ENCODE measurements at regions not wholly inside any gene's neighbourhood (a gene's known extent, or its start where the extent isn't known, plus 50 kb on each side); places are given as distances from the start of the nearest gene placed in this dataset.

GRCh38 chr7:18420748-18421147 is 74.8 kb upstream of the HDAC9 start:
- no peak for DNase-seq

DNA sequence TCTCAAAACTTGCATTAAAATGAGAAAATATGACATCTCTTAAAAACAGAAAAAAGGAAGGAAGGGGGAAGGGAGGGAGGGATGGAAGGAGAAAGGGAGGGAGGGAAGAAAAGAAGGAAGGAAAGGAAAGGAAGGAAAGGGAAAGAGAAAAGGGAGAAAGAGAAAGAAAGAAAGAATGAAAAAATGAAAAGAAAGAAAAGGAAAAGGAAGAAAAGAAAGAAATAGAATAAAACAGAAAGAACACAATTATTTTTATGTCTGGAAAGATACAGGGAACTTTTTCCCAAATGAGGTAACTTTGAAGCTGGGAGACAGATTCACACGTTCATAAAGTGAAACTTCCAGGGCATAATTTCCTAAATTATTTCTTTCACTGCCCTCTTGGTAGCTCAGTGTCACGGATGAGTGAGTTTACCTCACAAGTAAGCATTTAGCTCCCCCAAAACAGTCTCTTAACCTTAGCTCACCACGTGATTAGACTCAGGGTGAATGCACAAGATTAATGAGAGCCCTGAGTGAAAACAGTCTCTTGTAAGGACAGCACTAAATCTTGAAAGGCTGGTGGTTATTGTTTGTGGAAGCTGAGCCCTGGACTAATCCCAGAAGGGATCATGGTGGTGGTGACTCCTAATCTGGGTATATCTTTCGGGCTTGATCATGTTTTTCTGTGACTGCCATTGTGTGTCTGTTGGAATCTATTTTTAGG is 74.1 kb upstream of the HDAC9 start:
- no peak for DNase-seq

DNA sequence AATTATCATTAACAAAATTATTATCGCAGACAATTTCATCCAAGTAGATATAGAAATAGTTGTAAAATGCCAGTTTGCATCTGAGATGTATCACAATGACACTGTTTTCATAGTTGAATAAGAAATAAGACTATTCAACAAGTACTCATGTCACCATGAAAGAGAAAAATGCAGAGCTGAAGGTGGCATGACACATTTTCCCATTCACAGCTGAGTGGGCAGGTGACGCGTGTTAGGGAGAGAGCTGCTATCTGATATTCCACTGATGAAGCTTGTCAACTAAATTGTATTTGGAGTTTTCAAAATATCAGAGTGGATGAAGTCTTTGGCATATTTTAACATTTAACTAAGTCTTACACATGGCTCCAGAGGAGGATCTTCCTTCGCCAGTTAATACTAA is 70.3 kb upstream of the HDAC9 start:
- no peak for DNase-seq

DNA sequence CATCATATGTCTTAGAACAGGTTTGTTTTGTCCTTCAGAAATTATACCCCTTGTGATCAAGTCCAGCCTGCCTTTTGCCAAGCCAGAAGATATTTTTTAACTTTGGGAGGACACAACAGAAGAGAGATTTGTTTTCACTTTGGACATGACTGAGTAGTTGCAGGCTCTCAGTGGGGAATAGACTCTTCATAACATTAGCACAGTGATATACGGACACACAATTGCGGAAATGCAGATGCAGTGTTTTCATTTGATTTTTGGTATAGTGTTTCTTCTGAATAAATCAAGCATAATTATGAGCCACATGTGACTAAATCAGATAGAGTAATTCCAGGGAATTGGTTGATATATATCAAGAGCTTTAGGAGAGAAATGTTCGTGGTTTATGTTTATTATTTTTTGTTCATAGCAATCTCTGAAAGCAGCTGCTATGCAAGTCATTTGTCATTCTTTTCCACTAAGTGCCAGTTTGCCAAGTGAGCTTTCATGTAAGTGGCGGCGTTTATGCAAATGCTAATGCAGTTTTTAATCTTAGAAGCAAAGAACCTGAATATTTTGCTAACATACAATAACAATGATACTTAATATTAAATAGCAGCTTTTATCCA is 69.6 kb upstream of the HDAC9 start:
- DNase-seq, result no peak

DNA sequence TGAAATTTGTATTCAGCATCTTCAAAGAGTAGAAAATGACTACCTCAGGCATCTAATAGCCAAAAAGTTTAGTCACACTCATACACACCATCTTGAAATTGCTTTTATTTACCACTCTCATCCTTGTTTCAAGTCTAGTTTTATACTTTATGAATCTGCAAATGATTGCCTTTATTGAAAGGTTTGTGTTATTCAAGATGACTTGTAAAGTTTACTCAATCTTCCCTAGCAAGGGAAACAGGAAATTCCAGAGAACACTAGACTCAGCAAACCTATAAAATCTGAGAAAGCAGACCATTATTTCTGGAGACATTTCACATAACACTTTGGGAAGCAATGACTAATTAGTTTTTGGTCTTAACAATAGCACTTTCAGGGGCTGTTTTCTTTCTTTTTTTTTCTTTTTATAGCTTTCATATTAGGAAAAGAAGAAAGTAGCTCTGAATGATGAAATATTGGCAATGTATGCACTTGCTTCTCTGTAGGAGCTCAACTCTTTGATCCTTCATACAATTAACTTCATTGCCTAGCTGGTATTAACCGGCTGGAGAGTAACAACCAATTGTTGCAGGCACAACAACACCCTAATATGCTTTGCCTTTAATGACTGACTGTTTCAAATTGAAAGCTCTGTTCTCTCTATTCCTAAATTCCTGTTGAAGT is 68.9 kb upstream of the HDAC9 start:
- no peak for DNase-seq

DNA sequence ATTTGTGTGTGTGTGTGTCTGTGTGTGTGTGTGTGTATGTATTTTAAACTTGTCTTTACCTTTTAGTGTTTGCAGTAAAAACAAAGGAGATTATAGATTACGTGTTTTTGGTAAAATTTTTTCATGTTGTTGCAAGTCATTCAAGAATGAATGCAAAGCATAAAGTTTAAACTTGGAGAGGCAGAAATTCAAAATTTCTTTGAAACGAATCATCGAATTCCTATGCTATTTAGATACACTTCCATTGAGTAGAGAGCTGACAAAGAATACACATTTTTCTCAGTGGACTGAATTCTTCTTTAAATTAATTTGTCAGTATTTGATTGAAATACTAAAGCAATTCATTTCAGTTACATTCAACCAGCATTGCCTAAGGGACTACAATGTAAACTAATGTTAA is 66.0 kb upstream of the HDAC9 start:
- no peak for DNase-seq

GRCh38 chr7:18430810-18431209 is 64.7 kb upstream of the HDAC9 start:
- no peak for DNase-seq

- DNase-seq, result no peak
Observed at GRCh38 chr7:18434171-18434570, 61.4 kb upstream of the HDAC9 start.

DNA sequence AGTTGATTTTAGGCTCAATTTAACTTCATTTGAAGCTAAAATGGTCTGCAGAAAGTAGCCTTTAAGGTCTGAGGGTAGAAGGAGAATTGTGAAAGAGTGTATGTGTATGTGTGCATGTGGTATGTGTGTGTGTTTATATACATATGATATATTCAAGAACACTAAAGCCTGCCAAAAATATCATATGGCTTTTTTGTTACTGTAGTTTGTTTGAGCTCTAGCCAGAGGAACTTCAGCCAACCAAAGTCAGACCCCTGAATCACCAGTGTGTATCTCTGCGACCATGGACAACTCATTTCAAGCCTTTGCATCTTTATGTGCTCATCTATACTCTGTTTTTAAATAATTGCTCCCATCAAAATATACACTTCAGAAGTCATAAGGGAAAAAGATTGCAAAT is 58.4 kb upstream of the HDAC9 start:
- no peak for DNase-seq

DNA sequence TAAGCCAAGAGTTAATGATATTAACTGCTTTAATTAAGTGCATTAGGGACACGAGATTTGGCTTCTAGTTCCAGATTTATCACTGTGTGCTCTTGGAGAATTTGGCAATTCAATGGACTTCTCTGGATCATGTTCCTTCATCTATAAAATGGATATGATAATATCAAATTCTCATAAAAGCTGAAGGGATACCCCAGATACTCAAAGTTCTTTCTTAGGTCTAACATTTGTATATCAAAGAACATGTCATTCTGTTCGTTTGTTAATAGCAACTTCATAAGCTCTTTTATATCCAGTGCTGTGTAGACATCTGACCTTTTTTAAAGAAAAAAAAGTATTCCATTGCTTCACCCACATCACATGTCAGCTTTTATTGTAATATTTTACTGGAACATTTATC is 54.6 kb upstream of the HDAC9 start:
- DNase-seq, result no peak

DNA sequence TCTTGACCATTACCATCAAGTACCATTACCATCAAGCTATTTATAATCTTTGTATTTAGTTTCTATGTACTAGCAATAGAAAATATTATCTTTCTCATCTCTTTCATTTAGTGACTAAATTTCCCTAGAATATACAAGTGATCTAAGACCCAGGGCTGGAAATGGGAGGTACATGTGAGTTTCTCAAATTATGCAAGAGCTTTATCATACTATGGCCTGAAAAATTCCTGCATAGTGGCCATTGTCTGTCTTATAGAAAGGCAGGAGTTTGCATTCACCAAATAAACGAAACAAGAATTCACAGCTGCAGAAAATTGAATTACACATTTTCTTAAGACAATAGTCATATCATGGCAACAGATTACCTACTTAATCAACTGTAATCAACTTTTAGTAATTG is 50.7 kb upstream of the HDAC9 start:
- no peak for DNase-seq

DNA sequence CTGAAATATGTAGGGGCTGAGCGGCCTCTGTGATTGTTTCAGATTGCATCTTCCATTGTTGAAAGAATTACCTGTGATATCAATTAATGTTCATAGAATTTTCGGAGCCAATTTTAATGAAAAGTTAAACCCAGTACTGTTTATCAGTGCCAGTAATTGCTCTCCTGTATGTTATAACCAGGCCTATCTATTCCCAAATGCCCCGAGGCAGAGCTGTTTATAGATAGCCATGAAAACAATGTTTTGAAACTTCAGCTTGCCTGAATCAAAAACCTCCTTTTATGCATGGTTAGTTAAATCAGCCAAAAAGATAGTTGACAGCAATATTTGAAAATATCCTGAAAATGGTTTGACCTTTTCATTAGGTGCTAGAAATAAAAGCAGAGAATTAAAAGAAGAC is 50.1 kb upstream of the HDAC9 start:
- DNase-seq, result no peak
